IMR-90 (cell line): ENCODE measurements at regions not wholly inside any gene's neighbourhood (a gene's known extent, or its start where the extent isn't known, plus 50 kb on each side); places are given as distances from the start of the nearest gene placed in this dataset.

Experiments
- ATAC-seq: fragments of 200-7000 bp; cut with Tn5 transposase; 2 replicates; pipeline ENCODE4 v1.9.1; 2020; ENCODE audit warnings: low read depth, mild to moderate bottlenecking, moderate library complexity
- BruUV-seq: library from RNA; stranded (reverse); fragments of 400-500 nt; replicated peaks from 2 replicates; lab custom pipeline; 2021; lab: Mats Ljungman, UMichigan
- CTCF ChIA-PET: fragments of 300-600 bp; formaldehyde crosslinking; extraction: SDS; loops from one replicate; lab custom pipeline; 2021; ENCODE audit warnings: antibody characterized with exemption; lab: Yijun Ruan, JAX
- POLR2A ChIA-PET: fragments of 300-600 bp; sonication (Branson Sonifier 250); formaldehyde crosslinking; loops from one replicate; lab custom pipeline; 2022; ENCODE audit warnings: antibody characterized with exemption; ENCODE audit not compliant: unreplicated experiment; lab: Charles Lee
- DNase-seq: peaks from one replicate; pipeline ENCODE4 v3.0.0; 2013
- H2AFZ ChIP-seq: replicated peaks from 2 replicates; pipeline ENCODE3; 2013; ENCODE audit warnings: low read length, mild to moderate bottlenecking; ENCODE audit not compliant: poor library complexity
- H2AK5ac ChIP-seq: 2 replicates; pipeline ENCODE4 v1.6.1; 2013; ENCODE audit warnings: low read depth, low read length, inconsistent platforms
- H2AK9ac ChIP-seq: replicated peaks from 2 replicates; pipeline ENCODE3; 2013; ENCODE audit warnings: mild to moderate bottlenecking, low read depth, low read length, moderate library complexity; ENCODE audit not compliant: poor library complexity
- H2BK120ac ChIP-seq: 2 replicates; pipeline ENCODE4 v1.6.1; 2013; ENCODE audit warnings: low read depth, low read length, inconsistent platforms
- H2BK15ac ChIP-seq: 3 replicates; pipeline ENCODE4 v1.6.1; 2013; ENCODE audit warnings: low read depth, low read length, inconsistent platforms
- H2BK20ac ChIP-seq: 2 replicates; pipeline ENCODE4 v1.6.1; 2013; ENCODE audit warnings: low read depth, mild to moderate bottlenecking, inconsistent platforms, low read length, moderate library complexity
- H2BK5ac ChIP-seq: 2 replicates; pipeline ENCODE4 v1.6.1; 2013; ENCODE audit warnings: mild to moderate bottlenecking, low read depth, low read length, inconsistent platforms; ENCODE audit not compliant: poor library complexity, severe bottlenecking
- H3K14ac ChIP-seq: replicated peaks from 2 replicates; pipeline ENCODE4 v1.6.1; 2013; ENCODE audit warnings: low read depth, low read length, inconsistent platforms
- H3K18ac ChIP-seq: 2 replicates; pipeline ENCODE4 v1.6.1; 2013; ENCODE audit warnings: low read depth, low read length, control low read depth
- H3K23ac ChIP-seq: 2 replicates; pipeline ENCODE4 v1.6.1; 2013; ENCODE audit warnings: low read depth, low read length, inconsistent platforms
- H3K27ac ChIP-seq: 2 replicates; pipeline ENCODE4 v1.5.1; 2013; ENCODE audit warnings: mild to moderate bottlenecking, control low read depth, low read length; ENCODE audit not compliant: insufficient read depth
- H3K27me3 ChIP-seq: 2 replicates; pipeline ENCODE4 v1.6.1; 2013; ENCODE audit warnings: low read length; ENCODE audit not compliant: control insufficient read depth, insufficient read depth
- H3K36me3 ChIP-seq: 2 replicates; pipeline ENCODE4 v1.6.1; 2013; ENCODE audit warnings: low read length, mixed read lengths; ENCODE audit not compliant: control insufficient read depth, insufficient read depth
- H3K4ac ChIP-seq: 2 replicates; pipeline ENCODE4 v1.6.1; 2013; ENCODE audit warnings: low read depth, low read length, inconsistent platforms
- H3K4me1 ChIP-seq: 2 replicates; pipeline ENCODE4 v1.6.1; 2013; ENCODE audit warnings: low read length, mixed read lengths; ENCODE audit not compliant: control insufficient read depth, insufficient read depth
- H3K4me2 ChIP-seq: 2 replicates; pipeline ENCODE4 v1.6.1; 2013; ENCODE audit warnings: low read depth, mild to moderate bottlenecking, control low read depth, low read length, moderate library complexity
- H3K4me3 ChIP-seq: 2 replicates; pipeline ENCODE4 v1.5.1; 2013; ENCODE audit warnings: low read depth, mild to moderate bottlenecking, control low read depth, low read length, moderate library complexity; ENCODE audit not compliant: insufficient read depth
- H3K56ac ChIP-seq: 2 replicates; pipeline ENCODE4 v1.6.1; 2013; ENCODE audit warnings: low read length, inconsistent platforms; ENCODE audit not compliant: insufficient read depth; ENCODE audit errors: extremely low read depth
- H3K79me1 ChIP-seq, 2 experiments: 2 replicates each; pipeline ENCODE4 v1.6.1; 2013; ENCODE audit warnings: low read length in 2 of 2, inconsistent platforms in 1 of 2, low read depth in 1 of 2
- H3K9ac ChIP-seq: 2 replicates; pipeline ENCODE4 v1.6.1; 2013; ENCODE audit warnings: low read depth, low read length, control low read depth
- H3K9me1 ChIP-seq: 2 replicates; pipeline ENCODE4 v1.6.1; 2013; ENCODE audit warnings: low read length, inconsistent platforms; ENCODE audit not compliant: insufficient read depth
- H3K9me3 ChIP-seq: 2 replicates; pipeline ENCODE4 v1.6.1; 2013; ENCODE audit warnings: low read length; ENCODE audit not compliant: control insufficient read depth, insufficient read depth
- H4K20me1 ChIP-seq: 2 replicates; pipeline ENCODE4 v1.6.1; 2013; ENCODE audit warnings: low read length, inconsistent platforms; ENCODE audit not compliant: insufficient read depth
- H4K5ac ChIP-seq: 2 replicates; pipeline ENCODE4 v1.6.1; 2013; ENCODE audit warnings: mild to moderate bottlenecking, low read depth, low read length, control low read depth
- H4K8ac ChIP-seq, 2 experiments: 2 replicates each; pipeline ENCODE4 v1.6.1; 2013; ENCODE audit warnings: low read depth in 2 of 2, low read length in 2 of 2, control low read depth in 1 of 2, inconsistent platforms in 1 of 2
- H4K91ac ChIP-seq: 2 replicates; pipeline ENCODE4 v1.6.1; 2013; ENCODE audit warnings: low read depth, low read length, inconsistent platforms; ENCODE audit not compliant: insufficient read depth
- CHD1 ChIP-seq: IDR thresholded peaks from 2 replicates; pipeline ENCODE4 v1.6.1; 2012; ENCODE audit warnings: low read depth, low read length, improper control_type of control experiment
- CTCF ChIP-seq: conservative IDR thresholded peaks from 2 replicates; pipeline ENCODE4 v1.5.1; 2012; ENCODE audit warnings: mild to moderate bottlenecking, low read depth, low read length, improper control_type of control experiment
- FOS ChIP-seq: fragments of 150-350 bp; IDR thresholded peaks from 2 replicates; pipeline ENCODE4 v1.6.1; 2016; ENCODE audit warnings: low read depth, low read length
- NFE2L2 ChIP-seq: fragments of 150-350 bp; IDR thresholded peaks from 2 replicates; pipeline ENCODE4 v1.6.1; 2016; ENCODE audit warnings: low read depth, mild to moderate bottlenecking, low read length
- RAD21 ChIP-seq: IDR thresholded peaks from 2 replicates; pipeline ENCODE4 v1.6.1; 2012; ENCODE audit warnings: low read length, improper control_type of control experiment
- SMC3 ChIP-seq: fragments of 150-350 bp; IDR thresholded peaks from 2 replicates; pipeline ENCODE4 v1.6.1; 2016; ENCODE audit warnings: low read depth, mild to moderate bottlenecking, antibody characterized with exemption, low read length, moderate library complexity
- WGBS, 2 experiments: methylation state at CpG; one replicate each; pipeline versions ENCODE4 v1.1.5 to v1.1.7; 2013; ENCODE audit warnings: missing lambda C conversion rate in 2 of 2; ENCODE audit not compliant: insufficient read length in 1 of 2; ENCODE audit errors: extremely low coverage in 2 of 2; 5-methylcytosine and 5-hydroxymethylcytosine counted together
- dilution Hi-C: fragments of 300-500 bp; cut with HindIII; formaldehyde crosslinking; loops from one replicate; pipeline ENCODE4 v1.14.3; 2018; ENCODE audit warnings: low sequenced_read_pairs; ENCODE audit not compliant: unreplicated experiment
- in situ Hi-C: fragments of 300-500 bp; cut with MboI; formaldehyde crosslinking; loops from 3 replicates; pipeline ENCODE4 v1.14.3; 2019; ENCODE audit warnings: low sequenced_read_pairs, inconsistent platforms, mixed read lengths
- intact Hi-C: fragments of 100-400 bp; cut with micrococcal nuclease; formaldehyde crosslinking; loops from 2 replicates; pipeline ENCODE4 v1.10.0; 2022

GRCh38 chr1:182217071-182217470, 155.6 kb upstream of the ZNF648 start:
- H3K18ac ChIP-seq: no peak overlapping the region
- DNase-seq: peak; percentile 5
- H3K4ac ChIP-seq: no peak overlapping the region
- H3K56ac ChIP-seq: no peak overlapping the region
- H3K4me1 ChIP-seq: no peaks in the 10 kb centered on the region
- H3K9ac ChIP-seq: no peak overlapping the region
- dilution Hi-C loops: no loop called here
- no peak overlapping the region for H2AK5ac ChIP-seq
- H3K79me1 ChIP-seq: no peaks in the 10 kb centered on the region
- intact Hi-C loops: no loop called here
- H3K9me1 ChIP-seq: no peaks in the 10 kb centered on the region
- ChIA-PET CTCF (no interaction called here), POLR2A (no interaction called here)
- H2BK120ac ChIP-seq: no peak overlapping the region
- no peak for ATAC-seq
- no peak overlapping the region for H4K8ac ChIP-seq
- no peak overlapping the region for H3K23ac ChIP-seq
- H2BK5ac ChIP-seq: no peak overlapping the region
- TF ChIP-seq CHD1 (no peak), FOS (no peak), SMC3 (no peak), RAD21 (no peak), NFE2L2 (no peak), CTCF (no peak)
- H3K9me3 ChIP-seq: no peaks in the 10 kb centered on the region; the same call in 1 of the 2 replicates
- no peak overlapping the region for H2BK20ac ChIP-seq
- no peaks in the 10 kb centered on the region for H3K27me3 ChIP-seq
- no peak overlapping the region for H2AK9ac ChIP-seq
- no CpG with 5 or more reads among the region's 3 CpGs for WGBS, 2 experiments
- H4K5ac ChIP-seq: no peak overlapping the region
- H4K91ac ChIP-seq: no peak overlapping the region
- in situ Hi-C loops: no loop called here
- H3K4me2 ChIP-seq: no peak overlapping the region; the same call in 1 of the 2 replicates
- no peak overlapping the region for H2BK15ac ChIP-seq
- no peaks in the 10 kb centered on the region for H4K20me1 ChIP-seq
- no peak overlapping the region for H3K14ac ChIP-seq
- H3K27ac ChIP-seq: no peak overlapping the region
- no peak overlapping the region for H2AFZ ChIP-seq
- no TSS peak for BruUV-seq
- H3K4me3 ChIP-seq: no peak overlapping the region
- H3K36me3 ChIP-seq: no peaks in the 10 kb centered on the region
